Muscle of arm (tissue), 1 donor: ENCODE measurements at regions not wholly inside any gene's neighbourhood (a gene's known extent, or its start where the extent isn't known, plus 50 kb on each side); places are given as distances from the start of the nearest gene placed in this dataset.
A peak's percentile ranks its signal among the peaks of the same experiment; 100 is the strongest.
"Not testable (repeated sequence)": the region's sequence is repeated elsewhere in the genome, so short reads cannot be mapped to it uniquely, and the experiment has no call there.

Source experiments
- DNase-seq: peaks from one replicate; pipeline ENCODE4 v3.0.0-alpha.2; 2013

DNA sequence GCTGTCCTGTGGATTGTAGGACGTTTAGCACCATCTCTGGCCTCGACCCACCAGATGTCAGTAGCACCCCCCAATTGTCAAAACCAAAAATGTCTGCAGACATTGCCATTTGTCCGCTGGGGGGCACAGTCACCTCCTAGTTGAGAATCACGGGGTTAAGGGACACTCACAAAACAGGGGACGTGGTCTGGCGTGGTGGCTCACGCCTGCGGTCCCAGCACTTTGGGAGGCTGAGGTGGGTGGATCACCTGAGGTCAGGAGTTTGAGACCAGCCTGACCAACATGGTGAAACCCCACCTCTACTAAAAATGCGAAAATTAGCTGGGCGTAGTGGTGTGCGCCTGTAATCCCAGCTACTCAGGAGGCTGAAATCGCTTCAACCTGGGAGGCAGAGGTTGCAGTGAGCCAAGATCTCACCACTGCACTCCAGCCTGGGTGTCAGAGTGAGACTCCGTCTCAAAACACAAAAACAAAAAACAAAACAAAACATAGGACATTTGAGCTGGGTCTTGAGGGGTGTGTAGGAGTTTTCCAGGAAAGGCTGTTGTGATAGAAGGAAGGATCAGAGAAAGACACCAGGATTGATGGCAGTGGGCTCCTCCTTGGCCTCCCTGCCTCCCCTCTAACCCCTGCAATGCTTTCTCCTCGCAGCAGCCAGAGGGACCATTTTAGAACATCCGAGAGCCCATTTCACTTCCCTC is 171.8 kb upstream of the GSE1 start:
- no peak for DNase-seq

DNA sequence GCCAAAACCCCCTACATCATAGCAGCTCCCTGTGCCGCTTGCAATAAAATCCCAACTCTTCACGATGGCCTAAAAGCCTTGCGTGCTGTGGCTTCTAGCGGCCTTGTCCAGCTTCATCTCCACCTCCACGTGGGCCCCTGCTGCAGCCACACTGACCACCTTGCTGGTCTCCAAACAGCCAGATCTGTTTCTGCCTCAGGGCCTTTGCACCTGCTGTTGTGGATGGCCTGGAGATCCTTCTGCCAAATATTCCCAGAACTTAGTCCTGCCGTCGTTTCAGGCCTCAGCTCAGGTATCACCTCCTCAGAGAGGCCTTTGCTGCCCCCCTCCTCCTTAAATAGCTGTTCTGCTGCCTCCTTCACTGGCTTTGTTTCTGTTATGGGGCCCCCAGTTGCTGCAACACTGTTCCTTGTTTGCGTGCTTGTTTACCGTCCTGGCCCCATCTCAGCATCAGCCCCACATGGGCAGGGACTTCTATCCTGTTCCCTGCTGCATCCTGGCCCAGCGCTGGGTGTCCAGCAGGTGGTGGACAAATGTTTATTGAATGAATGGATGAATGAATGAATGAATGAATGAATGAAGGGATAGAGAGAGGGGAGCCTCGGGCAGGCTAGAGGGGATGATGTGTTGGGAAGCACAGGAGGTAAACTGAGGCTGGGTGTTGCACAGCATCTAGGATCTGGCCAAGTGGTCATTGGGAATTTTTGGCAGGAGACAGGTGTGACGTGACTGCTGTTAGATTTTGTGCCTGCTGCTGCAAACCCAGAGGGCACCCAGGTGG is 171.0 kb upstream of the GSE1 start:
- DNase-seq, result no peak

DNA sequence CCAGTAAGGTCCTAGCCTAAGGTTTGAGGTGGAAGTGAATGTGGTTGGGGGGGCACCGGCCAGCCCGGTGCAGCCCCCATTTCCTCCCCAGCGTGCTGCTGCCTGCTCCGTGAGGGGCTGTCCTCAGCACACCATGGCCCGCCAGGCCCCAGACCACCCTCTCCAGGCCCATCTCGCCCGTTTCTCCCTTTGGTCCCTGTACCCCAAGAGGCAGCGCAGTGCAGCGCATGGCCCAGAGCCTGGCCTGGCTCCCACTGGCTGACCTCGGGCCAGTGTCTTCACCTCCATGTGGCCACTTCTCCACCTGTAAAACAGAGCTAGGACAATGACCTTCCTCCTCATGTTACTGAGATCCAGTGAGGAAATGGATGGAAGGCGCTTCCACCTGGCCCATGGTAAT is 170.0 kb upstream of the GSE1 start:
- no peak for DNase-seq

DNA sequence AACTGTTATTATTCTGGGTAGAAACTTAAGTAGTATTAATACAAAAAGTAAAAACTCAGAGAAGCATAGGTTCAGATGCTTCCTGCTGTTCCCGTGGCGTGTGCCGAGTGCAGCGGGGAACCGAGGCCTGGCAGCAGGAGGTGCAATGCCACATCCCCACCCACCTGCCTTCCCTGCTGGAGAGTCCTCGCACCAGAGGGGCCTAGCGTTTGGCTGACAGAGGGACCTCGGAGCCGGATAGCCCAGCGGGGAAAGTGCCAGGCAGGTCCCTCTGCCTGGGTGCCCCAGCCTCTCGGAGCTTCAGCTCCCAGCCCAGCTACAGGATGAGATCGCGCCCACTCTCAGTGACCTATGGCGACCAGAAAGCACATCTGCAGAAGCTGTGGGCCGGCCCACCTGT is 169.6 kb upstream of the GSE1 start:
- no peak for DNase-seq

DNA sequence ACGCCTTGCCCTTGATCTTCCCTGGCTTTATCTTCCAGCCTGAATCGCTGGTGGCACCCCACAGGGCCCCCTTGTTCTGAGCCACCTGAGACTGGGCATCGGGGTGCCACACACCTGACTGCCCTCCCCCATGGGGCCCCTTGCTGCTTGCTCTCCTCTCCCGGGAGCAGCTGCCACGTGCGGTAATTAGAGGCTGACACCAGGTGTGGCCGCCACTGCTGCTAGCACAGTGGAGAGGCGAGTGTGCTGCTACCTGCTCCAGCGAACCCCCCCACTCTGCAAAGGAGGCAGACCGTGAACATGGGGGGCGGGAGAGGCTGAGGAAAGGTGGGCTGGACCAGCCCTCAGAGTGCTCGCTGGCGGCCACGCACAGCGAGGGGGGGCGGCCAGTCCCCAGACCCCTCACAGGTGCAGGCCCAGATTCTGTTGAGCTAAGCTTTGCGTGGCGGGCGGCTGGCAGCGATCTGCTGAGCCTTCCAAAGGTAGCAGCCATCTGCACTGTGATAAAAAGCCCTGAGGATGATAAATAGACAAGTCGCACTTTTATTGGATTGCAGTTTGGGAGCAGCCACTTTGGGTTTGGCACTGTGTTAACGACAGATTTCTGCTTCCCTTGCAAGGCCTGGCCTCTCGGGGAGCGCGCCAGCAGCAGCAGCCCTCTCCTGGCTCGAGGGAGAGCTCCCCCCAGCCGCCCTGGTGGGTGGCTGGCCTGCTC is 167.9 kb upstream of the GSE1 start:
- no peak for DNase-seq

DNA sequence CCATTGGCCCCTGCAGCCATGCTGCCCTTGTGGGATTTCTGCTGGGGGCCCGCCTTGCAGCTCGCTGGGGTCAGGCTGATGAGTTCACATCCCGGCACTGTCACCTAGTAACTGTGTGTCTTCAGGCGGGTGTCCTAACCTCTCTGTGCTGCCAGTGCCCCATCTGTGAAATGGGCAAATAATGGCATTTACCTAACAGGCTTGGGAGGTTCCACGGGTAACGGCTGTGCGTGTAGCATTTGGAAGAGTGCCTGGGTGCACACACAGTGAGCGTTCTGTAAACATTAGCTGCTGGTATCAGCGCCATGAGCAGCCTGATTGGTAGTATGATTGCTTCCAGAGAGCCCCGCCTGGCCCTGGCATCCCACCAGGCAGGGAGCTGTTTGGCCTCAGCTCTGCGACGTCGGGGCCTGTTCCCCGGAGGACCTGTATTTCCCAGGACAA is 167.3 kb upstream of the GSE1 start:
- no peak for DNase-seq

DNA sequence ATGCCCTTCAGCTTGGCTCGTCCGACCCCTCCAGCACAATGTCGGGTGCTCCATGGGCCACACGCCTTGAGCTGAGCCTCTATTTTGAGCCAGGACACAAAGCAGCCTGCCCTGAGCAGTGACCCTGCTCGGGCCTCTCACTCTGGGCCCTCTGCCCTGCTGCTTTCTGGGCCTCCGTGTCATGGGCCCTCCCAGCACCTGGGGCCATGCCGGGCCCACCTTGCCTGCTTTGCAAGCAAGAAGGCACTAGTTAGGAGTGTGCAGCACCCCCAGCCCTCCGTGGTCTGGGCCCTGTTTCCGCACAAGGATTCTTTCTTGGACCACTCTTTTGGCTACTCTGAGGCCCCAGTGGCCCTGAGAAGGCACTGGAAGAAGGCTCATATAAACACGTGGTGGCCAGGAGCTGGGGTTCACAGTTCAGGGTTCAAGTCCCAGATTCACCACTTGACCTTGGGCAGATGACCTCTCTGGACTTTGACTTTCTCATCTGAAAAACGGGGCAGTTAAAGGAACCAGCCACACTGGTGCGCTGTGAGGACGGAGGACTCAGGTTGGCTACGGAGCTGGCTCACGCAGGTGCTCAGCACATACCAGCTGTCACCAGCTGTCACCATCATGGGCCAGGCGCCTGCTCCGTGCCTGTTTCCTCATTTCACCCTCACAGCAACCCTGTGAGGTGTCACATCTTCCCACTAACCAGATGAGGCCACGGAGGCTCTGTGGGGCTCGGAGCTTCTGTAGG is 166.0 kb upstream of the GSE1 start:
- DNase-seq, result no peak

DNA sequence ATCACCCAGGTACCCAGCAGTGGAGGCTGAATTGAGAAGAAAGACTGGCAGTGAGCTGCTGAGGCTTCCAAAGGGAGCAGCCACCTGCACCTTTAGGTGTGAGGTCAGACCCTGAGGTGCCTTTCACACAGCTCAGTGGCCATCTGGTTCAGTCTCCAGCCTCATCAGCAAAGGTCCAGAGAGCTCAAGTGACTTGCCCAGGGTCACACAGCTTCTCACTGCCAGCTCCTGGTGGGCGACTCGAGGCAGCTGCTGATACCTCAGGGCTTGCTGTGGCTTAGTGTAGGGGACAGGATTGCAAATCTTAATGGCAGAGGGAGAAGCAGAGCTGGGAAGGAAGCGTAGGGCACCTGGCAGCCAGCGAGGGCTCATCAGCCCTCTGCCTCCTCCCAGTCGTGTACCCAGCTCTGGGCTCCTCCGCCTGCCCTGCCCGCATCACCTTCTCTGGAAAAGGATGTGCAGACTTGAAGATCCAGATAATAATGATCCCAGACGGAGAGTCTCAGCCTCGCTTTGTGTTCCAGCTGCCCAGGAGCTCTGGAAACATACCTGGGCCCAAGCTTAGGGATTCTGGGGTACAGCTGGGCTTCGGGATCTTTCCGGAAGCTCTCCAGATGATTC is 165.3 kb upstream of the GSE1 start:
- DNase-seq, result no peak

DNA sequence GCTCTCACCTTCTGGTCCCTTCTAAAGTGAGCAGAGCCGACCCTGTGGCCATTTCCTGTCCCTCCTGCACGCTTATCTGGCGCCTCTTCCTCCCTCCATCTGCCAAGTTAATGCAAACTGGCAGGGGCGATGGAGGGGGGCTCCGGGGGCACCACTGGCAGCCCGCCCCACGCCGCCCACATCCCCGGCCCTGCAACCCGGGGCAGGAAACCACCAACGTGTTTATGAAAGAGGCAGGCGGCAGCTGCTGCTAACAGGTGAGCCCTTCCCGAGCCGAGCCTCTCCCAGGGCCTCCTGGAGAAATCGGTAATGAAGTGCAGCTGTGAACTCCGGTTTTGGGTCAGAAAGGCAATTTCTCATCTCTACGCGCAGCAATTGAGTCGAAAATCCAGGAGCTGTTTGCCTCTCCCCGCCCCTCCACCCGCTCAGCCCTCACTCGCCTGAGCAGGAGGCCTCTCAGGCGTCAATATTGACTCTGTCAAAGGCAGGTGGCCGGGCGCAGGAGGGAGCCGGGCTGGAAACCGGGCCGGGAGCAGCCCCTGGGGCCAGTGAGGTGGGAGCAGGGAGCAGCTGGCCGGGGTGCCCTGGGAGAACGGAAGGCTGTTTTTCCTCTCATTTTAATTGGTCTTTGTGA is 164.4 kb upstream of the GSE1 start:
- DNase-seq, result peak; percentile 54

DNA sequence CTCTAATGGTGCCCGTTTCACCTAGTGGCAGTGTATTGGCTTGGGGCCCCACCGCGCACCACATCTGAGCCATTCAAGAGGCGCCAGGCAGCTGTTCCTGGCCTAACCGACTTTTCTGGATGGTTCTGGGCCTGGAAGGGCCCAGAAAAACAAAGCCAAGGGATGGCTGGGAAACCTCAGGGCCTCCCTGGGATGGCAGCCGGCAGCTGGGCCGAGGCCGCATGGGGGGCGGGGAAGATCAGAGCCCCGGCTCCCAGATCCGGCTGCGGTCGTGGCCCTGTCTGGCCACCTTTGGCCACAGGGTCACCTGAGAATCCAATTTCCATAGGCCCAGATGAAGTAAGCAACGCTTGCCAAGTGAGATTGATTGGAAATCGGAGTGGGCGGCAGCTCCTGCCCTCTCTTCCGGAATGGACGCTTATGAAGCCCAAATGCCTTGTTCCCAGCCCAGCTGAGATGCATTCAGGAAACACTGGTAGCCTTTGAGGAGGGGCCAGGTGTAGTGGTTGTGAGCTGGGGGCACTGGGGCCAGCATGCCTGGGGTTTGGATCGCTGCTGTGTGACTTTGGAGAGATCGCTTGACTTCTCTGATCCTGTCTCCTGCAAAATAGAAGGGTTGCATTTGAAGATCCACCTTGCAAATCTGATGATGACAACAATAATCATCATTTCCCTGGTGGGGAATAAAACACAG is 163.8 kb upstream of the GSE1 start:
- no peak for DNase-seq

DNA sequence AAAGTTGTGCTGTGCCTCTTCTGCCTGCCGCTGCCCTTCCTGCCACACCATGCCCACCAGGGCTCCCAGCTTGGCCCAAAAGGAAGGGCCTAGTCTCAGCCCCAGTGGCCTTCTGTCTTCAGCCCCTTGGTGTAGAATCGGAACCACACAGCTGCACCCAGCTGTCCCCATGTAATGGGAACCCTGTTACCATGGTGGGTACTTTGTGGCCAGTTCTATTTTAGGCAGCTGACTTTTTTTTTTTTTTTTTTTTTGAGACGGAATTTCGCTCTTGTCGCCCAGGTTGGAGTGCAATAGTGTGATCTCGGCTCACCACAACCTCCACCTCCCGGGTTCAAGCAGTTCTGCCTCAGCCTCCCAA is 163.3 kb upstream of the GSE1 start:
- DNase-seq, result no peak

DNA sequence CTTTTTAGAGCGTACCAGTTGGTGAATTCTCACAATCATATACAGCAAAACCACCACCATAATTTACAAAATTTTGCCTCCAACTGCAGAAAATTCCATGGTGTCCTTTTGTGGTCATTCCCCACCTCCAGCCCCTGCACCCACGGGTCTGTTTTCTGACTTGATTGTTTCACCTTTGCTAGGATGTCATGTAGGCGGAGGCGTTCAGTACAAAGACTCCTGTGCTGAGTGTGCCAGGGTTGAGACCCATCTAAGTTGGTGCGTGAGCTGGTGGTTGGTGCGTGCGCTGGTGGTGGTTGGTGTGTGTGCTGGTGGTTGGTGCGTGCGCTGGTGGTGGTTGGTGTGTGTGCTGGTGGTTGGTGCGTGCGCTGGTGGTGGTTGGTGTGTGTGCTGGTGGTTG is 162.0 kb upstream of the GSE1 start:
- DNase-seq, result not testable (repeated sequence)

DNA sequence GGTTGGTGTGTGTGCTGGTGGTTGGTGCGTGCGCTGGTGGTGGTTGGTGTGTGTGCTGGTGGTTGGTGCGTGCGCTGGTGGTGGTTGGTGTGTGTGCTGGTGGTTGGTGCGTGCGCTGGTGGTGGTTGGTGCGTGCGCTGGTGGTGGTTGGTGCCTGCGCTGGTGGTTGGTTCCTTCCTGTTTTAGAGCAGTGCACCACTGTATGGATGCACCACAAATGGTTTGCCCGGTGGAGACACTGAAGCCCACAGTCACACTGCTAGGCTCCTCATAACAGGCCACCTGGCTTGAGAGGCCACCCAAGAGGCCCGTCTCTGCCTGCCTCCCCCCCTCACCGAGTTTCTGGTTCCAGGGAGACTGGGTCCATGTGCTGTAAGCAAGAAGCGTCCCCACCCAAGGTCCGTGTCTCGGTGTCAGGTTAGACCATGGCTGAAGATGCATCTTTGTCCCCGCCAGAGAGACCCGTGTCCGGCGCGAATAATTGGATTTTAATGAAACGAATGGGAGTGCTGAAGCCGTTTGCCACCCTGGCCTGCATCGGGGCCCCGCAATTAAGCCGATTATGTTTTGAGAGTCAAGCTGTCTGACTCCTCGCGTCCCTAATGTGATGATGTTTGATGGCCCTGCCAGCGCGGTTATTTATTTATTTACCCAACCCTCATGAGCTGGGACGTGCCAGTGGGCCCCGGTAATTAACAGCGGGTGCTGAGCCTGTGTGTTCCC is 161.3 kb upstream of the GSE1 start:
- no peak for DNase-seq

DNA sequence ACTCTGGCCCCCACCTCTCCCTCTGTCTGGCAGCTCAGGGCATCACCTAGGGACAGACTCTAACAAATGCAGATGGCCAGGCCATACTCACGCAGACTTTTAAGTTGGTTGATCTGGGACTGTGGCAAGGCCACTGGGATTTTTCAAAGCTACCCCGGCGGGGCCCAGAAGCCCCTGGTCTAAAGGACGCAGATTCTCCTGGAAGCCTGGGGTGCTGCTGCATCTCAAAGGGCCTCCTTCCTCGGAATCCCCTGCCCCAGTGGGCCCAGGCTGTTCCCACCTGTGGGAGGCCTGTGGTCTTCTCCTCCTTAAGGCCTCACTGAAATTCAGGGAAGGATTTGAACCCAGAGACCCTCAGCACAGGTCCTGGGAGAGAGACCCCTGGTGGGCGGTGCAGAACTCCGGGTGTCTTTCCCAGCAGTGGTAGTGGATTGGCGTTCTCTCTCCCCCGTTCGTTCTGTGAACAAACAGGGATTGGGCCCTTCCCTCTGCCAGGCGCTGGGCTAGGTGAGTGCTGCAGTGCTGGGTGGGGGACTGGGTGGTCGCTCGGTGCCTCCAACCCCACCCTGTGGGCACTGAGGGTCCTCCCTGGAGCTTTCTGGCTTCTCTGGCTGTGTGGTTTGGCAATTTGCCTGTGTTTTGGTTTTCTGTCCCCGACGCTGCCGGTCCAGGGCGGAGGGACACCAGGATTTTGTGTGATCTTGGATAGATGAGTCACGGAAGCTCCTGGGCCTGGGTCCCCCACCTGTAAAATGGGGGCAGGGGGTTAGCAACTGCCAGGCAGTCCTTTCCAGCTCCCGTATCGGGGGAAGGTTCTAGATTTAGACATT is 160.5 kb upstream of the GSE1 start:
- no peak for DNase-seq

DNA sequence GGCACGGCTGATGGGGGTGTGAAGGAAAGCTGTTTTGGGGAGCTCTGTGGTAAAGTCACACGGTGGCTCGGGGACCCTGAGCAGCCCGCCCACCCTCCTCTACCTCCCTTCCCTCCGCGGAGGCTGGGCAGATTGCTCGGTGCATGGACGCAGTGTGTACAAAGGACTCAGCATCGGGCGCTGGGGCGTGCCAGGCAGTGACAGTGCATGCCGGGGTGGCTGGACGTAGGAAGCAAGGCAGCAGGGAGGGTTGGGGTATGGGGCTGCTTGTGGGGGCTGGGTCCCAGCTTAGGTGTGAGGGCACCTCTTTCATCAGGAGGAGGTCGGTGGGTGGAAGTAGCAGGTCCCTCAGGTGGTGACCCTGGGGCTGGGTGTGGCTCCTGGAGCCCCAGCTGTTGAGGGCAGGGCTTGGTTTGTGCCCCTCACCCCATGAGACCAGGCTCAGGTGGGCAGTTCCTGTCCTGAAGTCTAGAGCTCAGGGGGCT is 159.9 kb upstream of the GSE1 start:
- DNase-seq, result no peak

DNA sequence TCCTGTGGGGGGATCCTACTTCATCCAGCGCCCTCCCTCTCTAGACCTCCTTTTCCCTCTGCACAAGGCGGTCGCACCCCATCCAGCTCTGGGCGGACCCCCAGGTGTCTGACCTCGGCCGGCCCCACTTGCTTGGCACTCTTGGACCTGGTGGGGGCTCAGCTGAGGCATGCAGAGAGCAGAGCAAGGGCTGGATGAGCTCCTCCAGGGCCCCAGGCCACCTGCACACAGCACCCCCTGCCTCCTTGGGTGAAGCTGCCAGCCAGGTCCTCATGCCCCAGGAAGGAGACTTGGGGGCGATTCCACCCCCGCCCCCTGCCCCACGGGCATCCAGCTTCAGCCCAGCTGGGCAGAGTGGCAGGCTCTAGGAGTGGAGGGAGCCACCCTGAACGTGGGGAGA is 159.4 kb upstream of the GSE1 start:
- DNase-seq, result no peak

DNA sequence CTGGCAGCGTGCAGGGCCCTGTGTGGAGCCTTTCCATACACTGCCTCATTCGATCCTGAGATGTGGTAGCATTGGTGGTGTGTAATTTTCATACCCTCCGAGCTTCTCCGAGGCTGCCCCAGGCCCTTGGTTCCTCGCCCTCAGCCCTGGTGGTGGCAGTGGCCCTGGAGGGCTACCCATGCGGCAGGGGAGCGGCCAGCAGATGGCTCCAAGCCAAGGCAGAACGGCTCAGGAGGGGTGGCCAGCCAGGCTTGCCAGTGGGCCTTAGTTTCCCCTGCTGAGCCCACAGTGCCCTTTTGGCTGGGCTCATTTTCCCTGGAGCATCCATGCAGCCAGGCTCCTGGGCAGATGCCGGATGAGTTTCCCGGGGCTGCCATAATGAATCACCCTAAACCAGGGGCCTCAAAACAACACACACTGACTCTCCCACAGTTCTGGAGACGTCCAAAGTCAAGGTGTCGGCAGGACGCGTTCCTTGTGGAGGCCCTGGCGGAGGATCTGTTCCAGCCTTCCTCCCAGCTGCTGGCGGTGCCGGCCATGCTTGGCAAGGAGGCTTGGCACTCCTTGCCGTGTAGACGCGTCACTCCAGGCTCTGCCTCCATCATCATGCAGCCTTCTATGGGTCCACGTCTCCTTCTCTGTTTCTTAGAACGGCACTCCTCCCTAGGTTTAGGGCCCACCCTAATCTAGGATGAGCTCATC is 158.8 kb upstream of the GSE1 start:
- no peak for DNase-seq

DNA sequence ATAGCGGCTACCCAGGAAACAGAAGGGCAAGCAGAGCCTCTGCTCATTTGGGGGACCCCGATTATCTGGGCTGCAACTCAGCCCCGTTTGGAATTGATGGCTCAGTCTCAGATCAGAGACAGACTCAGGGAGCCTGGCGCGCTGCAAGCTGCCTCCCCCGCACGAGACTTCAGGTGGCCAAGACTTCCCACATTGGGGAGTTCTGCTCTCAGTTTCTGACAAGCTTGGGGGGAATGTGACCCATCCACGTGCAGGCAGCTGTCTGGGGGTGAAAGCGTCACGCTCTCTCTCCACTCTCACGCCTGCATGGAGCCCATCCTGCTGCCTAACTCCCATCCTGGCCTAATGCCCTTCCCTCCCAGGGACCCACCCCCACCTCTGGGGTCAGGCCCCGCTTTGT is 157.6 kb upstream of the GSE1 start:
- no peak for DNase-seq
